ENCODE measurements at regions not wholly inside any gene's neighbourhood (a gene's known extent, or its start where the extent isn't known, plus 50 kb on each side); places are given as distances from the start of the nearest gene placed in this dataset.
A peak's percentile ranks its signal among the peaks of the same experiment; 100 is the strongest.
"Not testable (repeated sequence)": the region's sequence is repeated elsewhere in the genome, so short reads cannot be mapped to it uniquely, and the experiment has no call there.

GRCh38 chr6:109252261-109253041 lies 129.8 kb downstream of the CD164 start:
- DNase-seq (ENCODE audit: low read depth in 1 of 2, low spot score in 1 of 2), result no peak
- TF ChIP-seq GABPA (IDR thresholded peaks at IDR 0.05; ENCODE audit: low read depth) (no peak), REST (IDR thresholded peaks at IDR 0.05; ENCODE audit: insufficient replicate concordance, low read depth) (no peak), CTCF (IDR thresholded peaks at IDR 0.05; ENCODE audit: insufficient read depth, low read length) (no peak), POLR2AphosphoS5 (IDR thresholded peaks at IDR 0.05; ENCODE audit: low read depth) (no peak), SPI1 (IDR thresholded peaks at IDR 0.05; ENCODE audit: borderline replicate concordance, low read depth) (no peak)
- Histone ChIP-seq H3K27ac (replicated peaks) (no peak overlapping the region), H3K27me3 (ENCODE audit: insufficient read depth, poor library complexity, severe bottlenecking) (no peaks in the 10 kb centered on the region), H3K4me3 (replicated peaks; ENCODE audit: insufficient read depth, low read length) (no peak overlapping the region)

DNA sequence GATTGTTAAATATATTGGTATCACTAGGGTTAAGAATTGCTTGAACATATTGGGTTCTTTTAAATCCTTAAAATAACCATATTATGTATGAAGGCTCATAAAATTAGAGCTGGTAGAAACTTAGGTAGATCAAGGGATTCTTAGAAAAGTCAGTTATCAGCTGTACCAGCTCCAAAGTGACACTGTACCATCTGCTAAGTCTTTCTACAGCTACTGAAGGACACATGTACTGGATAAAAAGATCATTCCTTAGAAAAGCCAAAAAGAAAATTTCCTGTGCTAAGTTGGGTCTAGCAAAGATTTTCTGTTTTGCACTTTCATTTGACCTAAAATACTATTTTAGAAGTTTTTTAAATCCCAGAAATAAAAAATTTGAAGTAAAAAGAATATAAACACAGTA lies 130.4 kb downstream of the CD164 start:
- no peak overlapping the region for H3K4me3 ChIP-seq (replicated peaks; ENCODE audit: insufficient read depth, low read length)
- no peak for TF ChIP-seq POLR2AphosphoS5 (IDR thresholded peaks at IDR 0.05; ENCODE audit: low read depth)
- H3K27me3 ChIP-seq (ENCODE audit: insufficient read depth, poor library complexity, severe bottlenecking), result no peaks in the 10 kb centered on the region
- DNase-seq (ENCODE audit: low read depth in 1 of 2, low spot score in 1 of 2), result no peak
- no peak overlapping the region for H3K27ac ChIP-seq (replicated peaks)

GRCh38 chr6:109250544-109251156 lies 131.6 kb downstream of the CD164 start:
- not testable (repeated sequence) for DNase-seq (ENCODE audit: low read depth in 1 of 2, low spot score in 1 of 2); H3K27ac ChIP-seq (replicated peaks); H3K4me3 ChIP-seq (replicated peaks; ENCODE audit: insufficient read depth, low read length); H3K27me3 ChIP-seq (ENCODE audit: insufficient read depth, poor library complexity, severe bottlenecking)

DNA sequence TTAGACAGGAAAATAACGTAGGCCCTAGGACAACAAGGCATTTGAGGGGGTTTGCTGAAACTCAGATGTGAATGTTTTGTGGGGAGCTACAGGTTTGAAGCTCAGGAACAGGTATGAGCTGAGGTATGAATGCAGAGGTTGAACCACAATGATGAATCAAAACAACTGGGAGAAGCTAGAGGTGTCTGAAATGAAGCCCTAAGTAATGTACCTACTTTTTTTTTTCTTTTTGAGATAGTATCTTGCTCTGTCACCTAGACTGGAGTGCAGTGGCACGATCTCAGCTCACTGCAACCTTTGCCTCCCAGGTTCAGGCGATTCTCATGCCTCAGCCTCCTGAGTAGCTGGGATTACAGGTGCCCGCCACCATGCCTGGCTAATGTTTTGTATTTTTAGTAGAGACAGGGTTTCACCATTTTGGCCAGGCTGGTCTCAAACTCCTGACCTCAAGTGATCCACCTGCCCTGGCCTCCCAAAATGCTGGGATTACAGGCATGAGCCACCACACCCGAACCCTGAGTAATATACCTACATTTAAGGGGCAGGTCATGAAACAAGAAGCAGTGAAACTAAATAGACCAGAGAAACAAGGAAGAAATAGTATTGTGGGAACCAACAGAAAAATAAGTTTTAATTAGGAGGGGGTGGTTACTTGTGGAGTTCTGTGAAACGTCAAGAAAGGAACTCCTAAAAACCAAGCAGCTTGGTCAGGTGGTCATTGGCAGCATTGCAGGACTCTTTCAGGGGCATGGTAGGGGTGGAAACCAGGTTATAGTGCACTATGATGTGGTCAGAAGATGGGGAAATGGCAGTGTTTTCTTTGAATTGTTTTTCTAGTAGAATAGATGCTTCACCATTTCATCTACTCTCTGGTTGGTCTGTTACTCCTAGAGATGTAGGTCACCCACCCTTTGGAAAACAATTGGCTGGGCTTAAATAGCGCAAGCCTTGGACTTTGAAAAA lies 138.1 kb downstream of the CD164 start:
- DNase-seq (ENCODE audit: low read depth in 1 of 2, low spot score in 1 of 2), result no peak
- Histone ChIP-seq H3K4me3 (replicated peaks; ENCODE audit: insufficient read depth, low read length) (no peak overlapping the region), H3K27me3 (ENCODE audit: insufficient read depth, poor library complexity, severe bottlenecking) (no peaks in the 10 kb centered on the region), H3K27ac (replicated peaks) (0 out of 2 replicates have a peak overlapping the region, but pooled peaks have one; percentile 25)
- TF ChIP-seq REST (IDR thresholded peaks at IDR 0.05; ENCODE audit: insufficient replicate concordance, low read depth) (no peak), SPI1 (IDR thresholded peaks at IDR 0.05; ENCODE audit: borderline replicate concordance, low read depth) (no peak)

GRCh38 chr6:109242925-109243324 lies 139.3 kb downstream of the CD164 start:
- H3K27ac ChIP-seq (replicated peaks), result no peak overlapping the region
- no peaks in the 10 kb centered on the region for H3K27me3 ChIP-seq (ENCODE audit: insufficient read depth, poor library complexity, severe bottlenecking)
- DNase-seq (ENCODE audit: low read depth in 1 of 2, low spot score in 1 of 2), result no peak
- H3K4me3 ChIP-seq (replicated peaks; ENCODE audit: insufficient read depth, low read length), result no peak overlapping the region
- no peak for TF ChIP-seq CTCF (IDR thresholded peaks at IDR 0.05; ENCODE audit: insufficient read depth, low read length)
- no peak for TF ChIP-seq GABPA (IDR thresholded peaks at IDR 0.05; ENCODE audit: low read depth)
- TF ChIP-seq REST (IDR thresholded peaks at IDR 0.05; ENCODE audit: insufficient replicate concordance, low read depth), result no peak
- TF ChIP-seq SPI1 (IDR thresholded peaks at IDR 0.05; ENCODE audit: borderline replicate concordance, low read depth), result no peak
- no peak for TF ChIP-seq POLR2AphosphoS5 (IDR thresholded peaks at IDR 0.05; ENCODE audit: low read depth)

Measured in HL-60 (cell line).